ENCODE measurements at regions not wholly inside any gene's neighbourhood (a gene's known extent, or its start where the extent isn't known, plus 50 kb on each side); places are given as distances from the start of the nearest gene placed in this dataset.

- TF ChIP-seq EGR1 (IDR thresholded peaks at IDR 0.05), result no peak
- no peak for TF ChIP-seq RAD21 (IDR thresholded peaks at IDR 0.05; ENCODE audit: low read depth)
- no peak for TF ChIP-seq TCF12 (IDR thresholded peaks at IDR 0.05; ENCODE audit: low read depth)
- no peak for TF ChIP-seq EP300 (IDR thresholded peaks at IDR 0.05; ENCODE audit: borderline replicate concordance)
- TF ChIP-seq FOXM1 (IDR thresholded peaks at IDR 0.05; ENCODE audit: borderline replicate concordance, low read depth), result no peak
Observed at GRCh38 chr7:125845686-125846085, 916.1 kb upstream of the POT1 start.

All from Ishikawa (cell line).